Panc1 (cell line): ENCODE measurements at regions not wholly inside any gene's neighbourhood (a gene's known extent, or its start where the extent isn't known, plus 50 kb on each side); places are given as distances from the start of the nearest gene placed in this dataset.

ENCODE experiments used
- POLR2AphosphoS5 ChIP-seq: IDR thresholded peaks from 2 replicates; pipeline ENCODE4 v1.6.1; 2012; ENCODE audit warnings: mild to moderate bottlenecking, low read depth, low read length, moderate library complexity
- SIN3A ChIP-seq: IDR thresholded peaks from 2 replicates; pipeline ENCODE4 v1.6.1; 2012; ENCODE audit warnings: low read depth, mild to moderate bottlenecking, low read length, moderate library complexity, borderline replicate concordance; ENCODE audit not compliant: insufficient read depth
- TF ChIP-seq, protein P1 (sequence below): fragments of 450-650 bp; IDR thresholded peaks from 2 replicates; pipeline ENCODE4 v1.5.1; 2017; ENCODE audit warnings: mild to moderate bottlenecking
- TF ChIP-seq, protein P2 (sequence below), 2 experiments: IDR thresholded peaks; 2 replicates each; pipeline ENCODE4 v1.6.1; 2011 to 2012; ENCODE audit warnings: low read depth in 2 of 2, control low read depth in 1 of 2, low read length in 1 of 2, mild to moderate bottlenecking in 1 of 2, moderate library complexity in 1 of 2; ENCODE audit not compliant: insufficient read depth in 1 of 2

DNA sequence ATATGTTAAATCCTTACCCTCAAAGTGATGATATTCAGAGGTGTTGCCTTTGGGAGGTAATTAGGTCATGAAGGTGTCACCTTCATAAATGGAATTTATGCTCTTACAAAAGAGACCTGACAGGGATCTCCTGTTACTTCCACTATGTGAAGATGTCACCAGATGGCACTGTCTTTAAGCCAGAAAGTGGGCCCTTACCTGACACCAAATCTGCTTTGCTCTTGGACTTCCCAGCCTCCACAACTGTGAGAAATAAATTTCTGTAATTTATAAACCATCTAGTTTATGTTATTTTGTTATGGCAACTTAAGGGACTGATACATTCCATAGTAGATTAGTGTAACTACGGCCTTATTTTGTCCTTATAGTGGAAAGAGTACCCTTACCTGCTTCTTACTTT lies 358.3 kb upstream of the SALL1 start:
- TF ChIP-seq, protein P1, sequence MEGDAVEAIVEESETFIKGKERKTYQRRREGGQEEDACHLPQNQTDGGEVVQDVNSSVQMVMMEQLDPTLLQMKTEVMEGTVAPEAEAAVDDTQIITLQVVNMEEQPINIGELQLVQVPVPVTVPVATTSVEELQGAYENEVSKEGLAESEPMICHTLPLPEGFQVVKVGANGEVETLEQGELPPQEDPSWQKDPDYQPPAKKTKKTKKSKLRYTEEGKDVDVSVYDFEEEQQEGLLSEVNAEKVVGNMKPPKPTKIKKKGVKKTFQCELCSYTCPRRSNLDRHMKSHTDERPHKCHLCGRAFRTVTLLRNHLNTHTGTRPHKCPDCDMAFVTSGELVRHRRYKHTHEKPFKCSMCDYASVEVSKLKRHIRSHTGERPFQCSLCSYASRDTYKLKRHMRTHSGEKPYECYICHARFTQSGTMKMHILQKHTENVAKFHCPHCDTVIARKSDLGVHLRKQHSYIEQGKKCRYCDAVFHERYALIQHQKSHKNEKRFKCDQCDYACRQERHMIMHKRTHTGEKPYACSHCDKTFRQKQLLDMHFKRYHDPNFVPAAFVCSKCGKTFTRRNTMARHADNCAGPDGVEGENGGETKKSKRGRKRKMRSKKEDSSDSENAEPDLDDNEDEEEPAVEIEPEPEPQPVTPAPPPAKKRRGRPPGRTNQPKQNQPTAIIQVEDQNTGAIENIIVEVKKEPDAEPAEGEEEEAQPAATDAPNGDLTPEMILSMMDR, result no peak
- no peak for TF ChIP-seq POLR2AphosphoS5
- no peak for TF ChIP-seq SIN3A
- TF ChIP-seq, protein P2, sequence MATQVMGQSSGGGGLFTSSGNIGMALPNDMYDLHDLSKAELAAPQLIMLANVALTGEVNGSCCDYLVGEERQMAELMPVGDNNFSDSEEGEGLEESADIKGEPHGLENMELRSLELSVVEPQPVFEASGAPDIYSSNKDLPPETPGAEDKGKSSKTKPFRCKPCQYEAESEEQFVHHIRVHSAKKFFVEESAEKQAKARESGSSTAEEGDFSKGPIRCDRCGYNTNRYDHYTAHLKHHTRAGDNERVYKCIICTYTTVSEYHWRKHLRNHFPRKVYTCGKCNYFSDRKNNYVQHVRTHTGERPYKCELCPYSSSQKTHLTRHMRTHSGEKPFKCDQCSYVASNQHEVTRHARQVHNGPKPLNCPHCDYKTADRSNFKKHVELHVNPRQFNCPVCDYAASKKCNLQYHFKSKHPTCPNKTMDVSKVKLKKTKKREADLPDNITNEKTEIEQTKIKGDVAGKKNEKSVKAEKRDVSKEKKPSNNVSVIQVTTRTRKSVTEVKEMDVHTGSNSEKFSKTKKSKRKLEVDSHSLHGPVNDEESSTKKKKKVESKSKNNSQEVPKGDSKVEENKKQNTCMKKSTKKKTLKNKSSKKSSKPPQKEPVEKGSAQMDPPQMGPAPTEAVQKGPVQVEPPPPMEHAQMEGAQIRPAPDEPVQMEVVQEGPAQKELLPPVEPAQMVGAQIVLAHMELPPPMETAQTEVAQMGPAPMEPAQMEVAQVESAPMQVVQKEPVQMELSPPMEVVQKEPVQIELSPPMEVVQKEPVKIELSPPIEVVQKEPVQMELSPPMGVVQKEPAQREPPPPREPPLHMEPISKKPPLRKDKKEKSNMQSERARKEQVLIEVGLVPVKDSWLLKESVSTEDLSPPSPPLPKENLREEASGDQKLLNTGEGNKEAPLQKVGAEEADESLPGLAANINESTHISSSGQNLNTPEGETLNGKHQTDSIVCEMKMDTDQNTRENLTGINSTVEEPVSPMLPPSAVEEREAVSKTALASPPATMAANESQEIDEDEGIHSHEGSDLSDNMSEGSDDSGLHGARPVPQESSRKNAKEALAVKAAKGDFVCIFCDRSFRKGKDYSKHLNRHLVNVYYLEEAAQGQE (IDR thresholded peaks at IDR 0.05; ENCODE audit: insufficient read depth in 1 of 2, low read depth in 2 of 2, low read length in 1 of 2), result no peak
